Esophagus muscularis mucosa (tissue), 4 donors: ENCODE measurements at regions not wholly inside any gene's neighbourhood (a gene's known extent, or its start where the extent isn't known, plus 50 kb on each side); places are given as distances from the start of the nearest gene placed in this dataset.

Experiments used
- DNase-seq: peaks from one replicate; pipeline ENCODE4 v3.0.0-alpha.2; 2017; ENCODE audit errors: extremely low spot score
- H3K27ac ChIP-seq, 4 donors: fragments of 200-600 bp; sonication (generic); replicated peaks in 1 of 4; 1 replicate in 3 of 4; 2 replicates in 1 of 4; pipeline ENCODE4 v1.5.1; 2016 to 2019; ENCODE audit warnings: mild to moderate bottlenecking in 1 of 4
- H3K27me3 ChIP-seq, 4 donors: fragments of 200-600 bp; sonication (generic); one replicate each; pipeline versions ENCODE4 v1.5.1 to v1.6.0; 2016 to 2019
- H3K36me3 ChIP-seq, 4 donors: fragments of 200-600 bp; sonication (generic); one replicate each; pipeline ENCODE4 v1.5.1; 2016 to 2019
- H3K4me1 ChIP-seq, 4 donors: fragments of 200-600 bp; sonication (generic); one replicate each; pipeline ENCODE4 v1.5.1; 2016 to 2019
- H3K4me3 ChIP-seq, 4 donors: fragments of 200-600 bp; sonication (generic); 1 replicate in 2 of 4; 2 replicates in 2 of 4; pipeline ENCODE4 v1.5.1; 2016 to 2019; ENCODE audit warnings: mild to moderate bottlenecking in 4 of 4, moderate library complexity in 1 of 4
- H3K9me3 ChIP-seq, 4 donors: fragments of 200-600 bp; sonication (generic); 1 replicate in 3 of 4; 2 replicates in 1 of 4; pipeline ENCODE4 v1.5.1; 2016 to 2019
- CTCF ChIP-seq, 3 experiments: fragments of 200-600 bp in 2 of 3; fragments of 450-650 bp in 1 of 3; sonication (generic) in 2 of 3; IDR thresholded peaks; one replicate each; pipeline ENCODE4 v1.5.1; 2017 to 2019; ENCODE audit warnings: antibody characterized with exemption in 3 of 3, mild to moderate bottlenecking in 2 of 3, moderate library complexity in 1 of 3
- EP300 ChIP-seq: sonication (generic); formaldehyde crosslinking; IDR thresholded peaks from one replicate; pipeline ENCODE4 v1.6.1; 2017; ENCODE audit warnings: antibody characterized with exemption
- POLR2A ChIP-seq: fragments of 450-650 bp; IDR thresholded peaks from one replicate; pipeline ENCODE4 v1.6.1; 2017; ENCODE audit warnings: antibody characterized with exemption, moderate library complexity, mild to moderate bottlenecking, low read depth
- POLR2AphosphoS5 ChIP-seq, 2 donors: sonication (generic); formaldehyde crosslinking; IDR thresholded peaks; one replicate each; pipeline ENCODE4 v1.6.1; 2017; ENCODE audit warnings: antibody characterized with exemption in 2 of 2
- whole genome bisulfite sequencing: methylation state at CpG from one replicate; pipeline ENCODE4 v1.1.5; 2018; 5-methylcytosine and 5-hydroxymethylcytosine counted together
- intact Hi-C: fragments of 100-400 bp; cut with DNase I; formaldehyde crosslinking; loops from one replicate; pipeline ENCODE4 v1.15.1; 2023

- Histone ChIP-seq H3K36me3 (no peaks in the 10 kb centered on the region), H3K27me3 (no peaks in the 10 kb centered on the region), H3K4me3 (no peak overlapping the region), H3K9me3 (no peaks in the 10 kb centered on the region), H3K27ac (no peak overlapping the region), H3K4me1 (no peaks in the 10 kb centered on the region)
- WGBS = 87% methylated on average over 1 of the region's 1 CpG
- intact Hi-C loops = no loop called here
- DNase-seq = no peak
- no peak for TF ChIP-seq POLR2AphosphoS5 (IDR thresholded peaks at IDR 0.05)
- no peak for TF ChIP-seq POLR2A
- no peak for TF ChIP-seq EP300
- no peak for TF ChIP-seq CTCF (IDR thresholded peaks at IDR 0.05)
Observed at GRCh38 chr13:90177512-90177911, 1170.0 kb upstream of the MIR17HG start.

GRCh38 chr13:90184355-90184754 lies 1163.1 kb upstream of the MIR17HG start:
- Histone ChIP-seq H3K27ac (no peak overlapping the region), H3K4me3 (no peak overlapping the region), H3K36me3 (no peaks in the 10 kb centered on the region), H3K9me3 (no peaks in the 10 kb centered on the region), H3K27me3 (no peaks in the 10 kb centered on the region), H3K4me1 (no peaks in the 10 kb centered on the region)
- 85% methylated on average over 1 of the region's 1 CpG for WGBS
- TF ChIP-seq EP300 (no peak), POLR2AphosphoS5 (IDR thresholded peaks at IDR 0.05) (no peak), POLR2A (no peak), CTCF (IDR thresholded peaks at IDR 0.05) (no peak)
- no peak for DNase-seq
- intact Hi-C loops = no loop called here

- Histone ChIP-seq H3K4me1 (no peaks in the 10 kb centered on the region), H3K9me3 (no peaks in the 10 kb centered on the region), H3K27me3 (no peaks in the 10 kb centered on the region), H3K36me3 (no peaks in the 10 kb centered on the region), H3K27ac (no peak overlapping the region), H3K4me3 (no peak overlapping the region)
- intact Hi-C loops = no loop called here
- no peak for TF ChIP-seq POLR2A
- no peak for TF ChIP-seq EP300
- no peak for TF ChIP-seq CTCF (IDR thresholded peaks at IDR 0.05)
- no peak for TF ChIP-seq POLR2AphosphoS5 (IDR thresholded peaks at IDR 0.05)
- DNase-seq = no peak
Observed at GRCh38 chr13:90185734-90186133, 1161.8 kb upstream of the MIR17HG start.

GRCh38 chr13:90187478-90188350 lies 1159.8 kb upstream of the MIR17HG start:
- Histone ChIP-seq H3K4me1 (no peaks in the 10 kb centered on the region), H3K27me3 (no peaks in the 10 kb centered on the region), H3K27ac (no peak overlapping the region), H3K4me3 (no peak overlapping the region), H3K36me3 (no peaks in the 10 kb centered on the region), H3K9me3 (no peaks in the 10 kb centered on the region)
- TF ChIP-seq POLR2AphosphoS5 (IDR thresholded peaks at IDR 0.05) = no peak
- no peak for TF ChIP-seq EP300
- DNase-seq = no peak
- WGBS = 66% methylated on average over 5 of the region's 5 CpGs
- intact Hi-C loops = no loop called here

GRCh38 chr13:90188351-90188636 lies 1159.2 kb upstream of the MIR17HG start:
- DNase-seq = no peak
- Histone ChIP-seq H3K36me3 (no peaks in the 10 kb centered on the region), H3K4me3 (no peak overlapping the region), H3K9me3 (no peaks in the 10 kb centered on the region), H3K27me3 (no peaks in the 10 kb centered on the region), H3K27ac (no peak overlapping the region), H3K4me1 (no peaks in the 10 kb centered on the region)
- 76% methylated on average over 3 of the region's 3 CpGs for WGBS
- TF ChIP-seq POLR2A (no peak), CTCF (IDR thresholded peaks at IDR 0.05) (no peak), EP300 (no peak), POLR2AphosphoS5 (IDR thresholded peaks at IDR 0.05) (no peak)
- intact Hi-C loops = no loop called here
